Activated gamma-delta T cell treated with Interleukin-2 at 50 U/mL for 16 hours (primary cell): ENCODE measurements at regions not wholly inside any gene's neighbourhood (a gene's known extent, or its start where the extent isn't known, plus 50 kb on each side); places are given as distances from the start of the nearest gene placed in this dataset.
A peak's percentile ranks its signal among the peaks of the same experiment; 100 is the strongest.
"Not testable (repeated sequence)": the region's sequence is repeated elsewhere in the genome, so short reads cannot be mapped to it uniquely, and the experiment has no call there.

Source experiments
- DNase-seq: peaks from one replicate; pipeline ENCODE4 v3.0.0-alpha.2; 2020

GRCh38 chr15:20363591-20363990 lies 178.0 kb downstream of the GOLGA6L6 start:
- not testable (repeated sequence) for DNase-seq

- DNase-seq, result no peak
These were observed 180.5 kb downstream of the GOLGA6L6 start for GRCh38 chr15:20361091-20361490.

GRCh38 chr15:20358779-20359414 lies 182.7 kb downstream of the GOLGA6L6 start:
- no peak for DNase-seq

- DNase-seq, result no peak
These were observed 183.4 kb downstream of the GOLGA6L6 start for GRCh38 chr15:20358066-20358778.

- DNase-seq, result no peak
These were observed 184.0 kb downstream of the GOLGA6L6 start for GRCh38 chr15:20357481-20358065.

- no peak for DNase-seq
These were observed 184.6 kb downstream of the GOLGA6L6 start for GRCh38 chr15:20356911-20357480.

GRCh38 chr15:20356444-20356910 lies 185.1 kb downstream of the GOLGA6L6 start:
- DNase-seq, result peak; percentile 82

- DNase-seq, result no peak
These were observed 186.2 kb downstream of the GOLGA6L6 start for GRCh38 chr15:20355256-20355868.

- DNase-seq, result not testable (repeated sequence)
These were observed 186.7 kb downstream of the GOLGA6L6 start for GRCh38 chr15:20354884-20355223.

GRCh38 chr15:20353966-20354883 lies 187.4 kb downstream of the GOLGA6L6 start:
- DNase-seq, result no peak

- no peak for DNase-seq
These were observed 189.1 kb downstream of the GOLGA6L6 start for GRCh38 chr15:20352241-20353200.

GRCh38 chr15:20351448-20351971 lies 190.1 kb downstream of the GOLGA6L6 start:
- no peak for DNase-seq

- DNase-seq, result no peak
These were observed 191.7 kb downstream of the GOLGA6L6 start for GRCh38 chr15:20349774-20350498.

- no peak for DNase-seq
These were observed 192.5 kb downstream of the GOLGA6L6 start for GRCh38 chr15:20348900-20349773.

- no peak for DNase-seq
These were observed 193.2 kb downstream of the GOLGA6L6 start for GRCh38 chr15:20348291-20348899.

GRCh38 chr15:20346082-20346805 lies 195.4 kb downstream of the GOLGA6L6 start:
- DNase-seq, result no peak

GRCh38 chr15:20345401-20345958 lies 196.1 kb downstream of the GOLGA6L6 start:
- no peak for DNase-seq
